AG09319 (cell line): ENCODE measurements at regions not wholly inside any gene's neighbourhood (a gene's known extent, or its start where the extent isn't known, plus 50 kb on each side); places are given as distances from the start of the nearest gene placed in this dataset.

Experiments
- DNase-seq: peaks from one replicate; pipeline ENCODE4 v3.0.0-alpha.2; 2010; ENCODE audit warnings: low read depth; ENCODE audit errors: extremely low read depth
- TF ChIP-seq, protein P1 (sequence below): IDR thresholded peaks from 2 replicates; pipeline ENCODE4 v1.5.1; 2011; ENCODE audit warnings: low read depth, mild to moderate bottlenecking, inconsistent platforms, low read length, moderate library complexity

DNA sequence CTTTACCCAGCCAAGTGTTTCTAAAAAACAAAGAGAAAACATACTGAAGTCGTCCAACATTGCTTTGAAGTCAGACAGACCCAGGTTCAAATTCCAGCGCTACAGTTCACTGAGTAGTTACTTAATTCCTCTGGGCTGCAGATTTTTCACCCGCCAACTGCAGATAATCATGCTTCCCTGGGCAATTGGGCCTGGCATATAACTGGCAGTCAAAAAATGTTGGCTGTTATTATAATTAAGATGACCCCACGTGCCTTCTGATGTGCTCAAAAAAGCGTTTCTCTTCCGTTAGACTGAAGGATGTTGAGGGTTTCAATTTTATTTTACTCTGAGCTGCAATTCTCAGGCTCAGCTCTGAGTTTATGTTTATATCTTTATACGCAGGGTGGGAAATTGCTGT, 156.1 kb upstream of the CITED2 start:
- TF ChIP-seq, protein P1, sequence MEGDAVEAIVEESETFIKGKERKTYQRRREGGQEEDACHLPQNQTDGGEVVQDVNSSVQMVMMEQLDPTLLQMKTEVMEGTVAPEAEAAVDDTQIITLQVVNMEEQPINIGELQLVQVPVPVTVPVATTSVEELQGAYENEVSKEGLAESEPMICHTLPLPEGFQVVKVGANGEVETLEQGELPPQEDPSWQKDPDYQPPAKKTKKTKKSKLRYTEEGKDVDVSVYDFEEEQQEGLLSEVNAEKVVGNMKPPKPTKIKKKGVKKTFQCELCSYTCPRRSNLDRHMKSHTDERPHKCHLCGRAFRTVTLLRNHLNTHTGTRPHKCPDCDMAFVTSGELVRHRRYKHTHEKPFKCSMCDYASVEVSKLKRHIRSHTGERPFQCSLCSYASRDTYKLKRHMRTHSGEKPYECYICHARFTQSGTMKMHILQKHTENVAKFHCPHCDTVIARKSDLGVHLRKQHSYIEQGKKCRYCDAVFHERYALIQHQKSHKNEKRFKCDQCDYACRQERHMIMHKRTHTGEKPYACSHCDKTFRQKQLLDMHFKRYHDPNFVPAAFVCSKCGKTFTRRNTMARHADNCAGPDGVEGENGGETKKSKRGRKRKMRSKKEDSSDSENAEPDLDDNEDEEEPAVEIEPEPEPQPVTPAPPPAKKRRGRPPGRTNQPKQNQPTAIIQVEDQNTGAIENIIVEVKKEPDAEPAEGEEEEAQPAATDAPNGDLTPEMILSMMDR = no peak
- DNase-seq = no peak

DNA sequence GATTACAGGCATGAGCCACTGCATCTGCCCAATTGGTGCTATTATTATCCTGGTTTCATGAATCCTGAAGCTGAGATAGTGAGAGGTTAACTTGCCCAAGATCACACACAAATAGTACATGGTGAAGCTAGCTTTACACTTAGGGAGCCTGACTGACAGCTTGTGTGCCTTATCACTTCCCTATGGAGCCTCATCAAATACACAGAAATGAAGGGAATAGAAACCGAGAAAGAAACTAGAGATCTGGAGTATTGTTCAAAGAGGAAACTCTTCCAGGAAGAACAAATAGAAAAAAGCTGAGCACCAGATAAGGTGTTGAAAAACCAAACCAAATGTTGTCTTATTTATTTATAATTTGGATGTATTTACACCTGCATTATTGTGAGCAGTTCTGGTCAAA, 155.0 kb upstream of the CITED2 start:
- TF ChIP-seq, protein P1 = no peak

DNA sequence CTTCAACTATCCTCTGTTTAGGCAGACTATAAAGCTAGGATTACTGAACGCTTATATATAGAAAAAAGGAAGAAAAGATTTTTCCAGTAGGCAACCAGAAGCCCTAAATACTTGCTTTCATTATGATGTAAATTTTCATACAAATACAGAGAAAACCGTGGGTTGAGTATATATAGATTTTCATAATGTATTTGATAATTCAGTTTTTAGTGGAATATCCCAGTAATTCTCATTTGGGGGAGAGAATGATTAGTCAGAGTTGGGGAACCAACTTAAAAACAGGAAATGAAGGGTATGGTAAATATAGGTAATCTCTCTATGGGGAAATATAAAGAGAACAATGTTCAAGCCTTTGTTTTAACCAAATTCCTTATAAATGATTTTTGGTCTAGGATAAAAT, 154.0 kb upstream of the CITED2 start:
- TF ChIP-seq, protein P1 = no peak
- DNase-seq = no peak

More for the DNA sequence above, 155.0 kb upstream of the CITED2 start:
- DNase-seq = no peak

DNA sequence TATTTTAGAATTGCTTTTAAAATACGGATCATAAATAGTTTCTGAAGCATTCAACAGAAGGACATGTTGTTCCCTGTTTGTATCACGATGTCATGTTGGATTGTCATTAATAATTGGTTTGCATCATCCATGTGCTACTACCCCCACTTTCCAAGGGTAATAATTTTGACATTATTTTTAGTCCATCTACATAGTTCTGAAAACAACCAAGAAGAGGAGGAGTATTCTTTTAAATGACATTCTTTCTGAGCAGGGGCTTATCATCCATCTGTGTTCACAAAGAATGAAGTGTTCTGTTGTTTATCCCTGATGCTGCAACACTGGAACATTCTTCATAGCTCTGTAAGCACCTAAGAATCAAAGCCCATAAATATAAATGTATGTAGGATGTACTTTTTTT, 151.0 kb upstream of the CITED2 start:
- TF ChIP-seq, protein P1 = no peak
- DNase-seq = no peak

DNA sequence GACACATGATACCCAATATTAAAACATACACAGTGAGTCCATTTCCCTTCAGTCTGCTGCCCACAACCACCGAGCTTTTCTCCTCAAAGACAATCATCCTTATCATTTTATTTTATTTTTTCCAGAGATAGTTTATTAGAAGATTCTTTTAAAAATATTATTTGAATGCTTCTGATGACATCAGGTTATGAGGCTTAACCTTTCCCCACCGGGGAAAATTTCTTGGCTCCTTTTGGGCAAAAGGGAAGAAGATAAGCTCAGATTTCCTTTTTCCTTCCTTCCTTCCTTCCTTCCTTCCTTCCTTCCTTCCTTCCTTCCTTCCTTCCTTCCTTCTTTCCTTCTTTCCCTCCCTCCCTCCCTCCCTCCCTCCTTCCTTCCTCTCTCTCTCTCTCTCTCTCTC, 149.5 kb upstream of the CITED2 start:
- no peak for DNase-seq
- TF ChIP-seq, protein P1 = no peak

DNA sequence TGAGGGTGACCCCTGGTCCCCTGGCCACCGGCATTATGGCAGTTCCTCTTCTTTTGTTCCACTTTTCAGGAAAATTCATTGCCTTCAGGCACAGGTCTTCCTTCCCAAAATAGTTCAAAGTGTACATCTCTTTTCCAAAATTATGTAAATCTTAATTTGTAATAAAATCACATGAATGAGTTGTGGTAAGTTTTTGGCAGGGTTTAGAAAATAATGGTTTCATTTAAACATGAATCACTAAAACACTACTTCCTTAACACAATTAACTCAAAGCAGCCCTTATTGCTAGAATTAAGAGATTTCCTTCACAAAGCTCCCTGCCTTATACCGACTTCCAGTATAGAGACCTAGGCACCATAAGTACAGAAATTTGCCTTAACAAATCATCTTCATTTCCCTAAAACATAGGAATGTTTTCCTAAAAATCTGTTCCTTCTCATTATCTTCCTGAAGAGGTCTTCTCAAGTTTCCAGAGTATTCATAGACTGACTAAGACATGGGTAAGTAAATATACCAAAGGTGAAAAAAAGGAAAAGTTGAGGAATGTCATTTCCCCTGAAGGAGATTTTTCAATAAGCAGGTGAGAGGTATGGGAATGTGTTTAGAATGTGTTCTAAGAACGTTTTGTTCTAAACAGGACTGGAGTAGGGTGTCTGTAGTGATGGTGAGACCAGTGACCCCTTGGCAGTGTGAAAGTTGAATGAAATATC, 148.2 kb upstream of the CITED2 start:
- DNase-seq = no peak
- TF ChIP-seq, protein P1 = no peak

DNA sequence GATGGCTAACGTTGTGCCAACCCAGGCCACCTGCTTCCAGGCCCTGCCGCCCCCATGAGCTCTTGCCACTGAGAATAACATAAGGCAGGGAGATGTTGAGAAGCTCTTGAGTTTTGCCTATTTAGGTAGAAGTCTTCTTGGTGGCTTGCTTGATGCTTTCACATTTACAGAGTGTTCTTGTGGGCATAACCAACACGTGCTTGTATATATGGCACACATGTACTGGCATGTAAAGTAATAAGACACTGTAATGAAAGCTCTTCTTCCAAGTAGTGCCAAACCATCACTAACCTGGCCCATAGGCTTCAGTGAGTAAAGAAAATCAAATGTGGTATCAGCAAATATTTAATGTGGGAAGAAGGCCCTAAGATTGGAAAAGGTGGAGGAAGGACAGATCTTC, 146.9 kb upstream of the CITED2 start:
- no peak for DNase-seq
- TF ChIP-seq, protein P1 = no peak
